ENCODE measurements at regions not wholly inside any gene's neighbourhood (a gene's known extent, or its start where the extent isn't known, plus 50 kb on each side); places are given as distances from the start of the nearest gene placed in this dataset.

DNA sequence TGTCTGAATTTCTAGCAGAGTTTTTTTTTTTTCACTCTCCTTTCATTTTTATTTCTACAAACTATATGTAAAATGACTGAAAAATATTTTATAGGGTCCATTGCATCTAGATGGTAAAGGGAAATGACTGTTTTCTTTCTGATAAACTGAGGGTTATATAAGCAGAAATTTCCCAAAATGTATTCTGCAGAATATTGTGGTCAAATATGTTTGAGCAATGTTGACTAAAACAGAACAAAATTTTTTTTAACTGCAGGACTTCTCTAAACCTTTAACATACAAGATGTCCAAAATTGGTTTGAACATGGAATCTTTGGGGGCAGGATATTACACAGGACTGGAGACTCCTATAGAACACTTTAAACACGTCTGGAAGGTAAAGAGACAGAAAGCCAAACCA lies 190.5 kb downstream of the TOMM20 start:
- no peaks in the 10 kb centered on the region for H3K9me3 ChIP-seq
- DNase-seq = no peak
- no peak overlapping the region for H3K4me3 ChIP-seq
- TF ChIP-seq, protein P1, sequence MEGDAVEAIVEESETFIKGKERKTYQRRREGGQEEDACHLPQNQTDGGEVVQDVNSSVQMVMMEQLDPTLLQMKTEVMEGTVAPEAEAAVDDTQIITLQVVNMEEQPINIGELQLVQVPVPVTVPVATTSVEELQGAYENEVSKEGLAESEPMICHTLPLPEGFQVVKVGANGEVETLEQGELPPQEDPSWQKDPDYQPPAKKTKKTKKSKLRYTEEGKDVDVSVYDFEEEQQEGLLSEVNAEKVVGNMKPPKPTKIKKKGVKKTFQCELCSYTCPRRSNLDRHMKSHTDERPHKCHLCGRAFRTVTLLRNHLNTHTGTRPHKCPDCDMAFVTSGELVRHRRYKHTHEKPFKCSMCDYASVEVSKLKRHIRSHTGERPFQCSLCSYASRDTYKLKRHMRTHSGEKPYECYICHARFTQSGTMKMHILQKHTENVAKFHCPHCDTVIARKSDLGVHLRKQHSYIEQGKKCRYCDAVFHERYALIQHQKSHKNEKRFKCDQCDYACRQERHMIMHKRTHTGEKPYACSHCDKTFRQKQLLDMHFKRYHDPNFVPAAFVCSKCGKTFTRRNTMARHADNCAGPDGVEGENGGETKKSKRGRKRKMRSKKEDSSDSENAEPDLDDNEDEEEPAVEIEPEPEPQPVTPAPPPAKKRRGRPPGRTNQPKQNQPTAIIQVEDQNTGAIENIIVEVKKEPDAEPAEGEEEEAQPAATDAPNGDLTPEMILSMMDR (IDR thresholded peaks at IDR 0.05) = no peak
- no peaks in the 10 kb centered on the region for H3K27me3 ChIP-seq (ENCODE audit: low read depth)
- no peak overlapping the region for H3K27ac ChIP-seq
- ATAC-seq = no peak
- no peaks in the 10 kb centered on the region for H3K36me3 ChIP-seq
- intact Hi-C loops (cut with DNase I) = no loop called here
- H3K4me1 ChIP-seq = peaks cover 13% of the 10 kb centered on the region

DNA sequence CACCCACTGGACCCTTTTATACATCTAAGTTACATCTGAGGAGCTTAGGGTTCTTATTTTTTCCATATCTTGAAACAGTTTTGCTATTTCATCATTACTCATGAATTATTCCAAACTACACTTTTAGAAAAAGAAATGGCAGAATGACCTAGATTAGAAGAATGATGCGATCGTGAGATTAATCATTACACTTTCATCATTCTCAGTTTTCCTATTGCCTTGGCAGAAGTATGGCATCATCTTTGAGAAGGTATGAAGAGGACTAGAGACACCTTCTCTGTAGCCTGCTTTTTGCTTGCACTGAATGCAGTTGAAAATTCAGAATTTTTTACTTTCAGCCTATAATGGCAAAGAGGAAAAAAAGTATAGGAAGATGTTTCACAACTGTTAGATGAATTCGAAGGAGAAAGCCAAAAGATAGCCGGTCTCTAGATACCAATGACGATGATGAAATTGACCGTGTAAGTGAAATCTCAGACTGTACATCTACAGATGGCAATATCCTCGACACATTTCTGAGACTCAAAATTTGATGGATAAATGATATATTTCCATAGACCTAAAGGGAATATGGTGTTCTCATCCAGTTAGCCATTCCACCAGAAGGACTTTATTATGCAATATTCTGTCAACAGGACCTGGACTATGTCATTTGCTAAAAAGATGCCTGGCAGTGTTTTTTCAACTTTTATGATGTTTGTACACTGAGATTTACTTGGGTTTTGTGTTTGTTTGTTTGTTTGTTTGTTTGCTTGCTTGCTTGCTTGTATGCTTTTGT lies 191.8 kb downstream of the TOMM20 start:
- Histone ChIP-seq H3K4me1 (peaks cover 16% of the 10 kb centered on the region), H3K27ac (no peak overlapping the region)
- ATAC-seq = no peak

DNA sequence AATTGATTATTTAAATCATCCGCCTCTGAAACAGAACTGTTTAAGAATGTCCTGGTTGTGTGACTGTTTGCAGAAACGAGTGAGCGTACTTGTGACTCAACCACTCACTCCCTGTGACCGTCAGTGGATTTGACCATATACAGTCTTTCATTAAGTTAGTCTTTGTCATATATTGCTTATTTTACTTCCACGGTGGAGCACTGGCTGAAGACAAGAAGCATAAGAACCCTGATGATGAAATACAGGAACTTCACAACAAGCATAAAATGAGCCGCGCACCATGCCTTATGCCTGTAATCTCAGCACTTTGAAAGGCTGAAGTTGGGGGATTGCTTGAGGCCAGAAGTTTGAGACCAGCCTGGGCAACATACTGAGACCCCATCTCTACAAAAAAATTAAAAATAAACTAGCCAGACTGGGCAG lies 194.0 kb downstream of the TOMM20 start:
- Histone ChIP-seq H3K36me3 (no peaks in the 10 kb centered on the region), H3K27ac (no peak overlapping the region), H3K4me3 (no peak overlapping the region), H3K9me3 (no peaks in the 10 kb centered on the region), H3K27me3 (ENCODE audit: low read depth) (no peaks in the 10 kb centered on the region), H3K4me1 (peaks cover 16% of the 10 kb centered on the region)
- DNase-seq (no peak), ATAC-seq (peak; percentile 59 to 65)
- intact Hi-C loops (cut with DNase I) = no loop called here
- TF ChIP-seq, protein P1 (IDR thresholded peaks at IDR 0.05) = no peak

More for the DNA sequence above, 191.8 kb downstream of the TOMM20 start:
- no peaks in the 10 kb centered on the region for H3K27me3 ChIP-seq (ENCODE audit: low read depth)
- H3K4me3 ChIP-seq = no peak overlapping the region
- DNase-seq = no peak
- TF ChIP-seq, protein P1 (IDR thresholded peaks at IDR 0.05) = no peak
- H3K36me3 ChIP-seq = no peaks in the 10 kb centered on the region
- intact Hi-C loops (cut with DNase I) = no loop called here
- H3K9me3 ChIP-seq = no peaks in the 10 kb centered on the region

DNA sequence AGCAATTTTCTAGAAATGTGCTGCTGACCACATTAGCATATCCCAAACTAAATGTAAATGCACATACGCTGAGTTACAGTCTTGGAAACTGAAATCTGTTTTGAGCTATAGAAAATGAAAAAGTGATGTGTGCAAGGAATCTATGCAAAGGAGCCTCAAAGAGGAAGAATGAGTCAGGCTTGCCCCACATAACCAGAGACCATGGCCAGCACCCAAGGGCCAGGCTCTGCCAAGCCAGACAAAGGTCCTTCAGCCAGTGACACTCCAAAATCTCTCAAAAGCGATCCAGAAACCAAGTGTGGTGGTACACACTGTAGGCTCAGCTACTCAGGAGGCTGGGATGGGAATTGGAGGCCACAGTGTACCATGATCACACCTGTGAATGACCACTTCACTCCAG lies 195.2 kb downstream of the TOMM20 start:
- intact Hi-C loops (cut with DNase I) = no loop called here
- H3K27me3 ChIP-seq (ENCODE audit: low read depth) = no peaks in the 10 kb centered on the region
- TF ChIP-seq, protein P1 (IDR thresholded peaks at IDR 0.05) = no peak
- ATAC-seq (peak; percentile 85 to 88), DNase-seq (peak; percentile 76)
- H3K9me3 ChIP-seq = no peaks in the 10 kb centered on the region
- H3K4me1 ChIP-seq = peaks cover 16% of the 10 kb centered on the region
- H3K4me3 ChIP-seq = no peak overlapping the region
- H3K36me3 ChIP-seq = no peaks in the 10 kb centered on the region
- H3K27ac ChIP-seq = no peak overlapping the region

DNA sequence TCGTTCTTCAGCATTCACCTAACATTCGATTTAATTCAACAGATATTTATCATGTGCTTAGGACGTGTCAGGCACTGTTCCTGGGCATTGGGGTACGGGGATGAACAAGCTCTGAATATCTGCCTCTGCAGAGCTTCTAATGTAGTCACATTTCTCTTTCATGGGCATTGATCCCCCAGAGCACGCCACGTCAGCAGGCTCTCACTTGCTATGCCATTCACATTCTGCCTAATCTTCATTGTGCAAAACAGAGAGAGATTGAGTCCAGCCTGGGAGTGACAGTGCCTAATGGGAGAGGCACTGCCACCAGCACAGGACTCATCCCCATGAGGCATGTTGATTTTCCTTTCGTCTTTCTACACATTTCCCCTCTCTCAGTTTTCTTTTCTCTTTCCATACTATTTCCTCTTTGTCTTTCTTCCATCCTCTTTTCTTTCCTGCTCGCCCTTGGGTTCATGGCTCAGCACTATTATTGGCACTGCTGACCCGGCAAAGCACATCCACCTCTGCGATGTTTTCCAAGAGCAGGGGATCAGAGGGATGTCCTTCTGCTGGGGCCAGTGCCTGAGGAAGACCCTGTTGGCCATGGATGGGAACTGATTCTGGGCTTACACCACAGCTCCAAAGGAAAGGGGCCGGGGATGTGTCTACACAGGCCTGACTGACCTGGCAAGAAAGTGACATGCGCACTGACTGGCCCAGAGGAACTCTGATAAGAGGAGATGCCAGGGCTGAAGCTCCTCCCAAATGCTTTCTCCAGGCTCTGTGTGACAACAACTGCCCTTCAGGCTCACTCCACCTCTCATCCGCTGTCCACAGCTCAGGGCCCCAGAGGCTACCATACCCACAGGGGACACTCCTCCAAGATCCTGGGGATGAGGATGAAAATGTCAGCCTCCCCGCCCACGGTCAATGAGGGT lies 195.9 kb downstream of the TOMM20 start:
- Histone ChIP-seq H3K27me3 (ENCODE audit: low read depth) (no peaks in the 10 kb centered on the region), H3K4me3 (no peak overlapping the region), H3K9me3 (no peaks in the 10 kb centered on the region), H3K27ac (no peak overlapping the region), H3K36me3 (no peaks in the 10 kb centered on the region), H3K4me1 (peaks cover 16% of the 10 kb centered on the region)
- ATAC-seq (peak; percentile 48 to 49), DNase-seq (no peak)
- TF ChIP-seq, protein P1 (IDR thresholded peaks at IDR 0.05) = no peak
- intact Hi-C loops (cut with DNase I) = no loop called here
